HEK293 (cell line): ENCODE measurements at regions not wholly inside any gene's neighbourhood (a gene's known extent, or its start where the extent isn't known, plus 50 kb on each side); places are given as distances from the start of the nearest gene placed in this dataset.
A peak's percentile ranks its signal among the peaks of the same experiment; 100 is the strongest.

ENCODE experiments used
- CTCF ChIA-PET: fragments of 350-600 bp; formaldehyde crosslinking; extraction: SDS; loops from one replicate; lab custom pipeline; 2021; ENCODE audit warnings: antibody characterized with exemption; lab: Yijun Ruan, JAX
- POLR2A ChIA-PET: fragments of 300-600 bp; formaldehyde crosslinking; extraction: SDS; loops from one replicate; lab custom pipeline; 2020; ENCODE audit warnings: antibody characterized with exemption, inconsistent platforms; lab: Yijun Ruan, JAX
- H3K27ac ChIP-seq: fragments of 200-500 bp; sonication (Bioruptor generic); 2 replicates; pipeline ENCODE4 v1.5.1; 2014; ENCODE audit warnings: low read depth, low read length, control low read depth, inconsistent platforms; ENCODE audit errors: extremely low read depth
- H3K36me3 ChIP-seq, 2 experiments: fragments of 200-500 bp in 1 of 2; sonication (Bioruptor generic) in 1 of 2; 1 replicate in 1 of 2; 2 replicates in 1 of 2; pipeline ENCODE4 v1.5.1; 2014 to 2017; ENCODE audit warnings: inconsistent platforms in 2 of 2, low read length in 2 of 2; ENCODE audit not compliant: control insufficient read depth in 2 of 2, insufficient read depth in 1 of 2
- H3K4me1 ChIP-seq: fragments of 200-500 bp; sonication (Bioruptor generic); 2 replicates; pipeline ENCODE4 v1.5.1; 2014; ENCODE audit warnings: mild to moderate bottlenecking, low read length, inconsistent platforms; ENCODE audit not compliant: control insufficient read depth, insufficient read depth
- H3K4me3 ChIP-seq: 2 replicates; pipeline ENCODE4 v1.5.1; 2011; ENCODE audit warnings: low read depth, mild to moderate bottlenecking, control low read depth, low read length, moderate library complexity
- H3K9me3 ChIP-seq: fragments of 200-500 bp; sonication (Bioruptor generic); 2 replicates; pipeline ENCODE4 v1.5.1; 2014; ENCODE audit warnings: low read depth, low read length, inconsistent platforms; ENCODE audit not compliant: control insufficient read depth, insufficient read depth
- BCL6B ChIP-seq: fragments of 450-650 bp; formaldehyde crosslinking; IDR thresholded peaks from 2 replicates; pipeline ENCODE4 v1.5.1; 2017; ENCODE audit warnings: missing biosample characterization, missing genetic modification characterization
- EGR2 ChIP-seq: fragments of 450-650 bp; formaldehyde crosslinking; IDR thresholded peaks from 2 replicates; pipeline ENCODE4 v1.5.1; 2016; ENCODE audit warnings: low read depth, missing biosample characterization, missing genetic modification characterization
- HOXA7 ChIP-seq: sonication (generic); formaldehyde crosslinking; IDR thresholded peaks from 2 replicates; pipeline ENCODE4 v1.8.1; 2022; ENCODE audit warnings: missing genetic modification reagents, borderline replicate concordance
- KLF16 ChIP-seq: fragments of 450-650 bp; formaldehyde crosslinking; IDR thresholded peaks from 2 replicates; pipeline ENCODE4 v1.5.1; 2017; ENCODE audit warnings: missing biosample characterization, missing genetic modification characterization
- KLF8 ChIP-seq: fragments of 450-650 bp; formaldehyde crosslinking; IDR thresholded peaks from 2 replicates; pipeline ENCODE4 v1.5.1; 2016; ENCODE audit warnings: missing biosample characterization, missing genetic modification characterization
- MEIS1 ChIP-seq: sonication (generic); formaldehyde crosslinking; IDR thresholded peaks from 2 replicates; pipeline ENCODE4 v1.8.1; 2022; ENCODE audit warnings: missing genetic modification reagents, mild to moderate bottlenecking, borderline replicate concordance
- PATZ1 ChIP-seq: fragments of 450-650 bp; formaldehyde crosslinking; IDR thresholded peaks from 2 replicates; pipeline ENCODE4 v1.5.1; 2016; ENCODE audit warnings: missing biosample characterization, missing genetic modification characterization
- PRDM1 ChIP-seq: fragments of 450-650 bp; formaldehyde crosslinking; IDR thresholded peaks from 2 replicates; pipeline ENCODE4; 2016; ENCODE audit warnings: missing biosample characterization, missing genetic modification characterization
- REPIN1 ChIP-seq: fragments of 450-650 bp; formaldehyde crosslinking; IDR thresholded peaks from 2 replicates; pipeline ENCODE4 v1.5.1; 2017; ENCODE audit warnings: missing biosample characterization, missing genetic modification characterization, low read depth
- SP3 ChIP-seq: fragments of 450-650 bp; formaldehyde crosslinking; IDR thresholded peaks from 2 replicates; pipeline ENCODE4 v1.5.1; 2016; ENCODE audit warnings: missing biosample characterization, missing genetic modification characterization
- ZBTB1 ChIP-seq: fragments of 450-650 bp; formaldehyde crosslinking; IDR thresholded peaks from 2 replicates; pipeline ENCODE4 v1.5.1; 2016; ENCODE audit warnings: missing biosample characterization, missing genetic modification characterization
- ZBTB17 ChIP-seq: fragments of 450-650 bp; formaldehyde crosslinking; IDR thresholded peaks from 2 replicates; pipeline ENCODE4 v1.5.1; 2016; ENCODE audit warnings: missing biosample characterization, missing genetic modification characterization
- ZFP37 ChIP-seq: fragments of 450-650 bp; formaldehyde crosslinking; IDR thresholded peaks from 2 replicates; pipeline ENCODE4 v1.5.1; 2016; ENCODE audit warnings: missing biosample characterization, missing genetic modification characterization
- ZIC2 ChIP-seq: fragments of 450-650 bp; formaldehyde crosslinking; IDR thresholded peaks from 2 replicates; pipeline ENCODE4 v1.5.1; 2016; ENCODE audit warnings: missing biosample characterization, missing genetic modification characterization
- ZNF19 ChIP-seq: fragments of 450-650 bp; formaldehyde crosslinking; IDR thresholded peaks from 2 replicates; pipeline ENCODE4; 2016; ENCODE audit warnings: missing biosample characterization, missing genetic modification characterization, low read depth
- ZNF324 ChIP-seq: fragments of 450-650 bp; formaldehyde crosslinking; IDR thresholded peaks from 2 replicates; pipeline ENCODE4 v1.5.1; 2016; ENCODE audit warnings: missing biosample characterization, missing genetic modification characterization
- ZNF488 ChIP-seq: fragments of 450-650 bp; formaldehyde crosslinking; IDR thresholded peaks from 2 replicates; pipeline ENCODE4 v1.5.1; 2016; ENCODE audit warnings: missing biosample characterization, missing genetic modification characterization
- ZNF513 ChIP-seq: fragments of 450-650 bp; IDR thresholded peaks from 2 replicates; pipeline ENCODE4 v1.5.1; 2018; ENCODE audit warnings: missing biosample characterization, missing genetic modification characterization
- ZNF514 ChIP-seq: fragments of 450-650 bp; formaldehyde crosslinking; IDR thresholded peaks from 2 replicates; pipeline ENCODE4 v1.5.1; 2016; ENCODE audit warnings: missing biosample characterization, missing genetic modification characterization
- ZNF530 ChIP-seq: fragments of 450-650 bp; formaldehyde crosslinking; IDR thresholded peaks from 2 replicates; pipeline ENCODE4 v1.5.1; 2016; ENCODE audit warnings: low read depth, missing biosample characterization, missing genetic modification characterization
- ZNF596 ChIP-seq: fragments of 450-650 bp; IDR thresholded peaks from 2 replicates; pipeline ENCODE4 v1.5.0; 2018; ENCODE audit warnings: missing biosample characterization, mild to moderate bottlenecking, missing genetic modification characterization, moderate library complexity
- ZNF629 ChIP-seq: fragments of 450-650 bp; formaldehyde crosslinking; IDR thresholded peaks from 2 replicates; pipeline ENCODE4 v1.5.1; 2017; ENCODE audit warnings: missing biosample characterization, missing genetic modification characterization
- ZNF639 ChIP-seq: fragments of 450-650 bp; formaldehyde crosslinking; IDR thresholded peaks from 2 replicates; pipeline ENCODE4 v1.5.1; 2016; ENCODE audit warnings: missing biosample characterization, missing genetic modification characterization
- ZNF701 ChIP-seq: fragments of 450-650 bp; formaldehyde crosslinking; IDR thresholded peaks from 2 replicates; pipeline ENCODE4 v1.5.1; 2016; ENCODE audit warnings: missing biosample characterization, missing genetic modification characterization
- ZNF777 ChIP-seq: fragments of 450-650 bp; formaldehyde crosslinking; IDR thresholded peaks from 2 replicates; pipeline ENCODE4 v1.5.1; 2017; ENCODE audit warnings: missing biosample characterization, missing genetic modification characterization, borderline replicate concordance
- ZNF785 ChIP-seq: fragments of 450-650 bp; formaldehyde crosslinking; IDR thresholded peaks from 2 replicates; pipeline ENCODE4 v1.5.1; 2016; ENCODE audit warnings: missing biosample characterization, missing genetic modification characterization
- ZNF843 ChIP-seq: fragments of 450-650 bp; formaldehyde crosslinking; IDR thresholded peaks from 2 replicates; pipeline ENCODE4 v1.5.1; 2016; ENCODE audit warnings: missing biosample characterization, missing genetic modification characterization
- ZSCAN16 ChIP-seq: fragments of 450-650 bp; formaldehyde crosslinking; IDR thresholded peaks from 2 replicates; pipeline ENCODE4 v1.5.1; 2016; ENCODE audit warnings: missing biosample characterization, missing genetic modification characterization

- no peak for TF ChIP-seq PATZ1 (tag by site-specific recombination)
- TF ChIP-seq KLF16: no peak
- no peak for TF ChIP-seq ZNF513
- 0 out of 2 replicates have a peak, but pooled peaks have one; percentile 31 for TF ChIP-seq PRDM1 (tag by site-specific recombination)
- TF ChIP-seq EGR2 (tag by site-specific recombination): no peak
- TF ChIP-seq ZSCAN16: no peak
- TF ChIP-seq ZBTB17 (tag by site-specific recombination): no peak; the same call in 1 of the 2 replicates
- TF ChIP-seq SP3: no peak
- TF ChIP-seq ZNF843: no peak
- TF ChIP-seq REPIN1: no peak
- no peak for TF ChIP-seq ZNF514
- no peak for TF ChIP-seq ZNF777 (tag by site-specific recombination)
- no peak for TF ChIP-seq ZNF785
- 0 out of 2 replicates have a peak, but pooled peaks have one; percentile 70 for TF ChIP-seq ZNF530
- TF ChIP-seq ZIC2 (tag by site-specific recombination): peak; percentile 68
- TF ChIP-seq ZBTB1 (tag by site-specific recombination): no peak
- no peak for TF ChIP-seq ZNF596 (tag by site-specific recombination)
These were observed 2108.9 kb upstream of the TENM3 start (continued) for GRCh38 chr4:180134091-180134866.

GRCh38 chr4:180141734-180142133 is 2101.5 kb upstream of the TENM3 start:
- H3K4me3 ChIP-seq: no peak overlapping the region

More at GRCh38 chr4:180141734-180142133, 2101.5 kb upstream of the TENM3 start:
- no peaks in the 10 kb centered on the region for H3K36me3 ChIP-seq
- H3K9me3 ChIP-seq: no peaks in the 10 kb centered on the region
- no peak overlapping the region for H3K27ac ChIP-seq
- TF ChIP-seq ZNF629 (tag by site-specific recombination): no peak
- TF ChIP-seq ZNF701 (tag by site-specific recombination): no peak
- TF ChIP-seq BCL6B (tag by site-specific recombination): no peak
- no peak for TF ChIP-seq ZNF324 (tag by site-specific recombination)
- TF ChIP-seq HOXA7 (CRISPR knock-in tag): no peak
- TF ChIP-seq MEIS1 (CRISPR knock-in tag): no peak
- TF ChIP-seq ZNF19 (tag by site-specific recombination): no peak
- no peak for TF ChIP-seq KLF8 (tag by site-specific recombination)
- TF ChIP-seq ZNF488 (tag by site-specific recombination): no peak
- no peak for TF ChIP-seq ZFP37
- no peak for TF ChIP-seq ZNF639 (tag by site-specific recombination)
- CTCF ChIA-PET: interaction anchor here (0.5 kb wide), 1 partner anchor 22 kb away, joined by 4 read pairs; no protein-coding TSS in a partner anchor
- no peaks in the 10 kb centered on the region for H3K4me1 ChIP-seq
- POLR2A ChIA-PET: no interaction called here
